ENCODE measurements at regions not wholly inside any gene's neighbourhood (a gene's known extent, or its start where the extent isn't known, plus 50 kb on each side); places are given as distances from the start of the nearest gene placed in this dataset.

GRCh38 chr12:83642205-83642604 lies 955.5 kb downstream of the TMTC2 start:
- no peak for DNase-seq (ENCODE audit: low read depth)
- H3K4me3 ChIP-seq (ENCODE audit: low read depth, low read length), result no peak overlapping the region
- TF ChIP-seq CTCF (IDR thresholded peaks at IDR 0.05; ENCODE audit: low read depth, low read length, missing control alignments), result no peak

GRCh38 chr12:83641789-83642188 lies 955.1 kb downstream of the TMTC2 start:
- no peak for TF ChIP-seq CTCF (IDR thresholded peaks at IDR 0.05; ENCODE audit: low read depth, low read length, missing control alignments)
- no peak overlapping the region for H3K4me3 ChIP-seq (ENCODE audit: low read depth, low read length)
- no peak for DNase-seq (ENCODE audit: low read depth)

GRCh38 chr12:83634726-83635267 lies 948.1 kb downstream of the TMTC2 start:
- no peak for TF ChIP-seq CTCF (IDR thresholded peaks at IDR 0.05; ENCODE audit: low read depth, low read length, missing control alignments)
- DNase-seq (ENCODE audit: low read depth), result no peak

GRCh38 chr12:83630526-83630925 lies 943.8 kb downstream of the TMTC2 start:
- no peak overlapping the region for H3K4me3 ChIP-seq (ENCODE audit: low read depth, low read length)
- TF ChIP-seq CTCF (IDR thresholded peaks at IDR 0.05; ENCODE audit: low read depth, low read length, missing control alignments), result no peak
- no peak for DNase-seq (ENCODE audit: low read depth)

More at GRCh38 chr12:83634726-83635267, 948.1 kb downstream of the TMTC2 start:
- H3K4me3 ChIP-seq (ENCODE audit: low read depth, low read length), result no peak overlapping the region

GRCh38 chr12:83629931-83630330 lies 943.2 kb downstream of the TMTC2 start:
- H3K4me3 ChIP-seq (ENCODE audit: low read depth, low read length), result no peak overlapping the region
- TF ChIP-seq CTCF (IDR thresholded peaks at IDR 0.05; ENCODE audit: low read depth, low read length, missing control alignments), result no peak
- DNase-seq (ENCODE audit: low read depth), result no peak

GRCh38 chr12:83622205-83622604 lies 935.5 kb downstream of the TMTC2 start:
- no peak for TF ChIP-seq CTCF (IDR thresholded peaks at IDR 0.05; ENCODE audit: low read depth, low read length, missing control alignments)
- no peak for DNase-seq (ENCODE audit: low read depth)
- H3K4me3 ChIP-seq (ENCODE audit: low read depth, low read length), result no peak overlapping the region

GRCh38 chr12:83619973-83620372 lies 933.3 kb downstream of the TMTC2 start:
- TF ChIP-seq CTCF (IDR thresholded peaks at IDR 0.05; ENCODE audit: low read depth, low read length, missing control alignments), result no peak
- no peak for DNase-seq (ENCODE audit: low read depth)
- no peak overlapping the region for H3K4me3 ChIP-seq (ENCODE audit: low read depth, low read length)
